HG02840 (cell line): ENCODE measurements at regions not wholly inside any gene's neighbourhood (a gene's known extent, or its start where the extent isn't known, plus 50 kb on each side); places are given as distances from the start of the nearest gene placed in this dataset.
A peak's percentile ranks its signal among the peaks of the same experiment; 100 is the strongest.

Source experiments
- ATAC-seq: cut with Tn5 transposase; IDR thresholded peaks from one replicate; pipeline ENCODE4 v1.9.1; 2021; ENCODE audit warnings: mild to moderate bottlenecking, moderate library complexity, moderate number of reproducible peaks; ENCODE audit not compliant: unreplicated experiment, low FRiP score

- no peak for ATAC-seq
Observed at GRCh38 chr2:74059137-74059775, 74.5 kb downstream of the TET3 start.

GRCh38 chr2:74063486-74063885 is 78.8 kb downstream of the TET3 start:
- no peak for ATAC-seq

GRCh38 chr2:74065456-74065855 is 80.7 kb downstream of the TET3 start:
- ATAC-seq: no peak

DNA sequence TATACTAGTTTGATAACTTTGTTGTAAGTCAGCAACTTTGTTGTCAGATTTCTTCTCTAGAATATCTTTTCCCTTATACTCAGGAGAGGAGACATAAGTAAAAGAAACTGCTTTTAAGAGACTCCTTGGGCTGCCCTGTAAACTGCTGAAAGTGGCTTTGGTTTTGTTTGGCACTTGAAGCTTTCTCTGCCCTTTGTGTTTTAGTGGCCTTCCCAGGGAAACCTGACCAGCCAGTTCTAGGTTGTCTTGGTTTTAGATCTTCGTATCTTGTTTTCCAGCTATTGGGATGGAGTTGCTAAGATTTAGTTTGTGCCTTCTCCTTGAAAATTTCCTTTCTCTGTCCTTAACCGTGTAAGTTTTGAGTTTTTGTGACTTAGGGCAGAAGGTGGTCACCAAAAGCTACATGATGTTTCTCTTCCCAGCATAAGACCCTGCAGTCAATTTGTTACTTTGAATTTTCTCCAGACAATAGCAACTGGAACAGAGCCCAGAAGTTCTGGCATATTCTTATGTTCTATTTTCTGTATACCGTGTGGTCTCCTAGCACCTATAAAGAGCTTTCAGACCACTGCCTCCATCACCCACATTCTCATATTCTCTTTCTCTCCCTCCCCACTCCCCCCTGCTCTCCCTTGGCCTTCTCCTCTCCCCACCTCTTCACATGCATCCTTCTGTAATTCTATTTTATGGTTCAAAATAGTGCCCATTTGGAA is 81.1 kb downstream of the BOLA3 start:
- no peak for ATAC-seq

DNA sequence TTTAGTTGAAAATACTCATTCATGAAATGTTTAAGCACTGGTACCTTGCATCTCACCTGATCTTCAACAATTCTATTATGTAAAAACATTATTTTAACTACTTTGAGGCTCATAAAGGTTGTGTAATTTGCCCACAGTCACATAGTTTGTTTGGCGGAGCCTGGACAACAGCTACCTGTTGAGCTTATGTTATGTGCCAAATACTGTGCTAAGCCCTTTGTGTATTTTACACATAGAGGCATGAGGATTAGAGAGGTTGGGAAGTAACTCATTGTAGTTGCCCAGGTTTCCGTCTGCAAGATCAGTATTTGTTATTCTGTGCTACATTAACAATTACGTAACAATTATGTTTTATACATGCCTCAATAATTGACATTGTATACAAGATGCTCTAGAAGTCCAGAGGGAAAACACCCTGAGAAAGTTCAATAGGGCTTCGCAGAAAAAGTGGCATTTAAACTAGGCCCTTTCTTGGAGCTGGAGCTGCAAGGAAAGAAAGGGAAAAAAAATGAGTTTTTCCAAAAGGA is 80.4 kb downstream of the BOLA3 start:
- no peak for ATAC-seq

DNA sequence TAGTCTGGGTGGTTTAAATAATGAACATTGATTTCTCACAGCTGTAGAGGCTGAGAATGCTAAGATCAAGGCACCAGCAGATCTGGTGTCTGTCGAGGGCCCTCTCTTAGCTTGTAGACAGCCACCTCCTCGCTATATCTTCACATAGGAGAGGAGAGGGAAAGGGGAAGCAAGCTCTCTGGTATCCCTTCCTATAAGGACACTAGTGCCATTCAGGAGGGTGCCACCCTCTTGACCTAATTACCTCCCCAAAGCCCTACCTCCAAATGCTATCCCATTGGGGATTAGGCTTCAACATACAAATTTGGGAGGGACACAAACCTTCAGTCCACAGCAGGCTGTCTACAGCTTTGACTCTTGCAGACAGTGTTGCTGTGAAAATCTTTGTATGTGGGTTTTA is 76.7 kb downstream of the BOLA3 start:
- no peak for ATAC-seq

DNA sequence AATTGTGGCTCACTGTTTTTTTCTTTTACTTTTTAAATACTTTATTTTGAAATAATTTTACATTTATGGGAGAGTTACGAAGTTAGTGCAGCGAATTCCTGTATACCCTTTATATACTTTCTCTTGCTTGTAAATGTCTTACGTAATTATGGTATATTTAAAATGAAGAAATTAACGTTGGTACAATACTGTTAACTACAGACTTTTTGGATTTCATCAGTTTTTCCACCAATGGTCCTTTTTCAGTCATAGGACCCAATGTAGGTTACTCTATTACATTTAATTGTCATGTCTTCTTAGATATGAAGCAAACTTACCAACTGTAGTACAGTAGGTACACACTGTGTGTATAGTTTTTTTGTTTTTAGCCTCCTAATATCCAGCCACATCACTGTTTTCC is 76.3 kb downstream of the BOLA3 start:
- no peak for ATAC-seq

DNA sequence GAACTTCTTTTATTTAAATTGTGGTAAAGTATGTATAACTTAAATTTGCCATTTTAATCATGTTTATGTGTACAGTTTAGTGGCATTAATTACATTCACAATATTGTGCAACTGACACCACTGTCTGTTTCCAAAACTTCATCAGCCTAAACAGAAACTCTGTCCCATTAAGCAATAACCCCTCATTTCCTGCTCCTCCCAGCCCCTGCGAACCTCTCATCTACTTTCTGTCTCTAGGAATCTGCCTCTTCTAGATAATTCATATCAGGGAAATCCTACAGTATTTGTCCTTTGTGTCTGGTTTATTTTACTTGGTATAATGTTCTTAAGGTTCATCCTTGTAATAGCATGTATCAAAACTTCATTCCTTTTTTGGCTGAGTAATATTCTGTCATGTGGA is 75.1 kb downstream of the BOLA3 start:
- ATAC-seq: no peak

DNA sequence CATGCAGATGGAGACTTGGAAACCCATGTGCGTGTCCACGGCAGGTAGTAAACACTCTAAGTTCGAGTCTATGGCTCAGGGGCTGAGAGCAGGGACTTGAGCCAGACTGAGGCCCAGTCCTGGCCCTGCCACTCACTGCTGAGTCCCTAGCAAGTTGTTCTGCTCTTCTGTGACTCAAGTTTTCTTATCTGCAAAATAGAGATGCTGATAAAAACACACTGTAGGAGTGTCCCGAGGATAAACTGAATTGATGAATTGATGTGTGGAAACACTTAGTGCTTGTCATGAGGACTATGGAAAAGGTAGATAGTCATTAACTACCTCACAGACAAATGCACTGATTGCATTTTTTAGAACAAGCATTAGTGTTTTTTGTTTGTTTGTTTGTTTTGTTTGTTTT is 73.2 kb downstream of the BOLA3 start:
- no peak for ATAC-seq

DNA sequence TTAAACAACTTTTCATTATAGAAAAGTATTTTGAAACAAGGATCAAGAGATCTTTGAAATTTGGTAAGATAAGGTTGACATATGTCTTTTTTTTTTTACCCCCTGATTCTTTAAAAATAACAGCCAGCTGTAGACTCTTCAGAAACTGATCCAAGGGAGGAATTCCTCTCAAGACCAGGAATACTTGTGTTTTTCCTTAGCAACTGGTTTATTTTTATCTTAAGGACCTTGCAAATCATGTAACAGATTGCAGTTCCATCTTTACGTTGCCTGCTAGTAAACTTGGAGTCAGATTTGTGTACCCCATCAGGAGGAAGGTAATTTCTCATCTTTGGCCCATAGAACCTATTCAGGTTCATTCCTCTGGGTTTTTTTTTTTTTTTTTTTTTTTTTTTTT is 71.6 kb downstream of the BOLA3 start:
- no peak for ATAC-seq

DNA sequence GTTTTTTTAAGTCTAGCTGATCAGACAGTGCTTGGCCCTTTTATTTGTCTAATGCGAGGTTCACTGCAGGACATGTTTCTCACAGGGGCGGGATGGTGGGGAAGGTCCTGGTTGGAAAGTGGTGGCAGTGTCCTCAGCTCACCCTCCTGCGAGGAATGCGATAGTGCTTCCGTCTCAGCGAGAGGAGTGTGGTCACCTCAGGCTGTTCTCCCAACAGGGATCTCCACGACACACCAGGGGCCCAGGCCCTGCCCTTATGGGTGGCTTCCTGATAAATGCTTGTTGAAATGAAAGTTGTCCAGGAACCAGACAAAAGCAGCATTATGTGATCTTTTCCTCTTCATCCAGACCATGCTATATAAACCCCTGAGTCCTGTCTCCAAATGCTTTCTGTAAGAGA is 70.1 kb downstream of the BOLA3 start:
- no peak for ATAC-seq

- ATAC-seq: no peak
Observed at GRCh38 chr2:74078466-74078865, 69.2 kb downstream of the BOLA3 start.

- ATAC-seq: peak; percentile 48
Observed at GRCh38 chr2:74079522-74080341, 68.0 kb downstream of the BOLA3 start.

GRCh38 chr2:74080346-74080745 is 67.4 kb downstream of the BOLA3 start:
- no peak for ATAC-seq

- ATAC-seq: no peak
Observed at GRCh38 chr2:74081030-74081762, 66.5 kb downstream of the BOLA3 start.

GRCh38 chr2:74081763-74082110 is 66.0 kb downstream of the BOLA3 start:
- no peak for ATAC-seq

GRCh38 chr2:74083750-74084149 is 64.0 kb downstream of the BOLA3 start:
- ATAC-seq: no peak
